ENCODE measurements at regions not wholly inside any gene's neighbourhood (a gene's known extent, or its start where the extent isn't known, plus 50 kb on each side); places are given as distances from the start of the nearest gene placed in this dataset.

GRCh38 chr9:119078015-119078414, 291.2 kb downstream of the BRINP1 start:
- Histone ChIP-seq H3K79me2 (ENCODE audit: insufficient read depth, low read length) (no peaks in the 10 kb centered on the region), H4K20me1 (ENCODE audit: insufficient read depth, low read length) (no peaks in the 10 kb centered on the region), H3K4me1 (ENCODE audit: insufficient read depth, low read length) (no peaks in the 10 kb centered on the region), H3K4me2 (ENCODE audit: insufficient read depth, low read length) (no peak overlapping the region), H3K9me3 (ENCODE audit: low read depth, low read length) (no peaks in the 10 kb centered on the region), H3K27ac (ENCODE audit: low read depth, low read length) (no peak overlapping the region), H3K36me3 (ENCODE audit: insufficient read depth, low read length) (no peaks in the 10 kb centered on the region), H2AFZ (ENCODE audit: low read length) (no peak overlapping the region), H3K27me3 (ENCODE audit: insufficient read depth, low read length) (no peaks in the 10 kb centered on the region), H3K4me3 (ENCODE audit: insufficient read depth, low read length) (no peak overlapping the region)
- DNase-seq (ENCODE audit: insufficient read length, low spot score, missing footprints) = no peak
- no peak for TF ChIP-seq CTCF (IDR thresholded peaks at IDR 0.05; ENCODE audit: extremely low read depth, low read depth, low read length)

- no peaks in the 10 kb centered on the region for H3K4me1 ChIP-seq (ENCODE audit: insufficient read depth, low read length)
- no peak overlapping the region for H3K4me3 ChIP-seq (ENCODE audit: insufficient read depth, low read length)
- no peaks in the 10 kb centered on the region for H3K36me3 ChIP-seq (ENCODE audit: insufficient read depth, low read length)
Observed at GRCh38 chr9:119083673-119084072, 285.6 kb downstream of the BRINP1 start.

GRCh38 chr9:119086590-119086989, 282.6 kb downstream of the BRINP1 start:
- H3K27ac ChIP-seq (ENCODE audit: low read depth, low read length) = no peak overlapping the region
- no peak overlapping the region for H2AFZ ChIP-seq (ENCODE audit: low read length)
- no peaks in the 10 kb centered on the region for H3K4me1 ChIP-seq (ENCODE audit: insufficient read depth, low read length)
- no peak for DNase-seq (ENCODE audit: insufficient read length, low spot score, missing footprints)
- H3K4me3 ChIP-seq (ENCODE audit: insufficient read depth, low read length) = no peak overlapping the region
- no peak overlapping the region for H3K4me2 ChIP-seq (ENCODE audit: insufficient read depth, low read length)
- H3K9me3 ChIP-seq (ENCODE audit: low read depth, low read length) = no peaks in the 10 kb centered on the region
- TF ChIP-seq CTCF (IDR thresholded peaks at IDR 0.05; ENCODE audit: extremely low read depth, low read depth, low read length) = no peak
- no peaks in the 10 kb centered on the region for H3K79me2 ChIP-seq (ENCODE audit: insufficient read depth, low read length)
- H4K20me1 ChIP-seq (ENCODE audit: insufficient read depth, low read length) = no peaks in the 10 kb centered on the region
- no peaks in the 10 kb centered on the region for H3K36me3 ChIP-seq (ENCODE audit: insufficient read depth, low read length)
- no peaks in the 10 kb centered on the region for H3K27me3 ChIP-seq (ENCODE audit: insufficient read depth, low read length)

More at GRCh38 chr9:119083673-119084072, 285.6 kb downstream of the BRINP1 start:
- no peak overlapping the region for H3K4me2 ChIP-seq (ENCODE audit: insufficient read depth, low read length)
- no peaks in the 10 kb centered on the region for H4K20me1 ChIP-seq (ENCODE audit: insufficient read depth, low read length)
- H3K79me2 ChIP-seq (ENCODE audit: insufficient read depth, low read length) = no peaks in the 10 kb centered on the region
- no peaks in the 10 kb centered on the region for H3K9me3 ChIP-seq (ENCODE audit: low read depth, low read length)
- H2AFZ ChIP-seq (ENCODE audit: low read length) = no peak overlapping the region
- H3K27ac ChIP-seq (ENCODE audit: low read depth, low read length) = no peak overlapping the region
- no peaks in the 10 kb centered on the region for H3K27me3 ChIP-seq (ENCODE audit: insufficient read depth, low read length)
- no peak for DNase-seq (ENCODE audit: insufficient read length, low spot score, missing footprints)
- TF ChIP-seq CTCF (IDR thresholded peaks at IDR 0.05; ENCODE audit: extremely low read depth, low read depth, low read length) = no peak

GRCh38 chr9:119088002-119088547, 281.2 kb downstream of the BRINP1 start:
- Histone ChIP-seq H3K27ac (ENCODE audit: low read depth, low read length) (no peak overlapping the region), H3K4me1 (ENCODE audit: insufficient read depth, low read length) (no peaks in the 10 kb centered on the region), H2AFZ (ENCODE audit: low read length) (no peak overlapping the region), H4K20me1 (ENCODE audit: insufficient read depth, low read length) (no peaks in the 10 kb centered on the region), H3K4me2 (ENCODE audit: insufficient read depth, low read length) (no peak overlapping the region), H3K4me3 (ENCODE audit: insufficient read depth, low read length) (no peak overlapping the region), H3K36me3 (ENCODE audit: insufficient read depth, low read length) (no peaks in the 10 kb centered on the region), H3K27me3 (ENCODE audit: insufficient read depth, low read length) (no peaks in the 10 kb centered on the region), H3K9me3 (ENCODE audit: low read depth, low read length) (no peaks in the 10 kb centered on the region), H3K79me2 (ENCODE audit: insufficient read depth, low read length) (no peaks in the 10 kb centered on the region)
- TF ChIP-seq CTCF (IDR thresholded peaks at IDR 0.05; ENCODE audit: extremely low read depth, low read depth, low read length) = no peak
- DNase-seq (ENCODE audit: insufficient read length, low spot score, missing footprints) = no peak
